Keratinocyte (primary cell): ENCODE measurements at regions not wholly inside any gene's neighbourhood (a gene's known extent, or its start where the extent isn't known, plus 50 kb on each side); places are given as distances from the start of the nearest gene placed in this dataset.

ENCODE experiments used
- CTCF ChIP-seq, 3 experiments: IDR thresholded peaks in 1 of 3; conservative IDR thresholded peaks in 1 of 3; optimal IDR thresholded peaks in 1 of 3; 2 replicates in 2 of 3; 3 replicates in 1 of 3; pipeline versions ENCODE3 to v1.5.1; 2011; ENCODE audit warnings: low read length in 3 of 3, mild to moderate bottlenecking in 3 of 3, moderate library complexity in 2 of 3, control low read depth in 1 of 3, inconsistent platforms in 1 of 3; ENCODE audit not compliant: insufficient read depth in 2 of 3; ENCODE audit errors: extremely low read depth in 1 of 3
- EZH2 ChIP-seq: IDR thresholded peaks from one replicate; pipeline ENCODE4 v1.6.1; 2012; ENCODE audit warnings: inconsistent platforms, mild to moderate bottlenecking, low read length, moderate library complexity

DNA sequence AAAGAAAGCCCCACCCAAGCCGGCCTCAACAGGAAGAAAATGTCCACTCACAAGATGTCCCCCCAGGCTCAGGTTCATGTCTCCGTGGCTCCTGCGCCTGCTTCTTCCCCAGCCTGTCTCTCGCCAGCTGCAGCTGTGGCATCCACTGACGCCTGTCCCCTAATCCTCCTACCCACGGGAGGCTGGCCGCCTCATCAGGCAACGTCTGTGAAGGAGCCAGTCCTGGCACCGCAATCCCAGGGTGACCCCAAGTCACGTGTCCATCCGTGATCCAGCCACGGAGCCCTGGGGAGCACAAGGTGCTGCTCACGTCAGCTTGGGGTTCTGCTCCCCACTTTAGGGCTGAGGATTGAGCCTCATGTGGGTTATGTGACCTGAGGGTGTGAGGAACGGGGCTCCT is 640.3 kb downstream of the CDH26 start:
- no peak for TF ChIP-seq CTCF (optimal IDR thresholded peaks at IDR 0.05 in 1 of 3, IDR thresholded peaks at IDR 0.05 in 1 of 3, conservative IDR thresholded peaks at IDR 0.05 in 1 of 3; ENCODE audit: extremely low read depth in 1 of 3, insufficient read depth in 2 of 3, low read length in 3 of 3)
- no peak for TF ChIP-seq EZH2
